ENCODE measurements at regions not wholly inside any gene's neighbourhood (a gene's known extent, or its start where the extent isn't known, plus 50 kb on each side); places are given as distances from the start of the nearest gene placed in this dataset.

DNA sequence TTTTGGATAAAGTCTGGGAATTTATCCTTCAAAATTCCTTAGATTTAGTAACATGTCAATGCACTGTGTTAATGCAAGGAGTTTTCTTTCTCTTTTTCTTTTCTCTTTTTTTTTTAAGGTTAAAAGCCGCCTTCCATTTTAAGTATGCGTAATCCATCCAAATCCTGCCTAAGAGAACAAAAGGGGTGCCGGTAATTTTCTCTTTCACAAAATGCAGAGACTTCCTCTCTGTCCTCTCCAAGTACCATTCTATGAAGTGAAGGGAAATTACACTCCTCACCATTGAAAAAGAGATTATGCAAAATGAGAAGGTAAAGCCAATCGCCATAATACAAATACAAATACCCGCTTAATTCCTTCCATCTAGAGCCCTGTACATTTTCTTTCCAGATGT is 273.8 kb downstream of the BLID start (continued):
- TF ChIP-seq YY1 (IDR thresholded peaks at IDR 0.05; ENCODE audit: extremely low read depth, insufficient replicate concordance, low read depth, low read length) (no peak), TCF7L2 (IDR thresholded peaks at IDR 0.05; ENCODE audit: borderline replicate concordance, extremely low read depth, insufficient read depth, insufficient read length) (no peak), POLR2AphosphoS5 (IDR thresholded peaks at IDR 0.05; ENCODE audit: low read depth, low read length) (no peak), CEBPB (IDR thresholded peaks at IDR 0.05; ENCODE audit: low read depth) (no peak)

GRCh38 chr11:121841487-121842191 is 274.4 kb downstream of the BLID start:
- no TSS peak for BruUV-seq (replicated peaks)
- Histone ChIP-seq H3K9me3 (ENCODE audit: control insufficient read depth in 1 of 2, insufficient read depth in 1 of 2, low read depth in 1 of 2, low read length in 2 of 2) (peaks cover 0 to 5% of the 10 kb centered on the region in 2 experiments; a peak in 1 of 4 replicates), H3K36me3 (ENCODE audit: control insufficient read depth in 1 of 2, insufficient read depth in 2 of 2, low read length in 2 of 2) (no peaks in the 10 kb centered on the region), H3K4me2 (ENCODE audit: low read length) (no peak overlapping the region), H3K4me1 (ENCODE audit: control insufficient read depth in 1 of 2, insufficient read depth in 2 of 2, low read length in 2 of 2) (no peaks in the 10 kb centered on the region), H3K27ac (ENCODE audit: low read depth, low read length) (no peak overlapping the region), H3K27me3 (ENCODE audit: insufficient read depth, low read length) (no peaks in the 10 kb centered on the region), H3K9ac (ENCODE audit: low read length) (no peak overlapping the region), H3K4me3 (replicated peaks in 1 of 2; ENCODE audit: low read depth in 1 of 2, low read length in 2 of 2) (no peak overlapping the region), H3K79me2 (ENCODE audit: insufficient read depth, low read length) (no peaks in the 10 kb centered on the region), H2AFZ (ENCODE audit: low read depth, low read length, poor library complexity, severe bottlenecking) (no peak overlapping the region), H4K20me1 (ENCODE audit: insufficient read depth) (no peaks in the 10 kb centered on the region), H3K9me2 (ENCODE audit: insufficient read depth) (no peaks in the 10 kb centered on the region)
- ATAC-seq (no peak), DNase-seq (ENCODE audit: low read depth, low spot score) (no peak)
- TF ChIP-seq POLR2A (IDR thresholded peaks at IDR 0.05; ENCODE audit: borderline replicate concordance, extremely low read depth, insufficient read depth, insufficient read length) (no peak), EGR1 (IDR thresholded peaks at IDR 0.05; ENCODE audit: low read depth) (no peak), CBX3 (IDR thresholded peaks at IDR 0.05; ENCODE audit: low read depth) (no peak), SRF (IDR thresholded peaks at IDR 0.05; ENCODE audit: low read depth) (no peak), EZH2 (IDR thresholded peaks at IDR 0.05) (no peak), FOSL1 (IDR thresholded peaks at IDR 0.05; ENCODE audit: low read depth) (no peak), SP1 (IDR thresholded peaks at IDR 0.05; ENCODE audit: low read depth) (no peak), ELF1 (IDR thresholded peaks at IDR 0.05; ENCODE audit: borderline replicate concordance, low read depth) (no peak), ATF3 (IDR thresholded peaks at IDR 0.05) (no peak), EZH2phosphoT487 (IDR thresholded peaks at IDR 0.05; ENCODE audit: borderline replicate concordance) (no peak), POLR2AphosphoS5 (IDR thresholded peaks at IDR 0.05; ENCODE audit: low read depth, low read length) (no peak), ZFX (IDR thresholded peaks at IDR 0.05) (no peak), REST (IDR thresholded peaks at IDR 0.05; ENCODE audit: low read depth) (no peak), ZNF274 (IDR thresholded peaks at IDR 0.05; ENCODE audit: low read depth, low read length) (no peak), TCF7L2 (IDR thresholded peaks at IDR 0.05; ENCODE audit: borderline replicate concordance, extremely low read depth, insufficient read depth, insufficient read length) (no peak), SIN3A (IDR thresholded peaks at IDR 0.05; ENCODE audit: low read depth) (no peak)
- TF ChIP-seq, protein P1, sequence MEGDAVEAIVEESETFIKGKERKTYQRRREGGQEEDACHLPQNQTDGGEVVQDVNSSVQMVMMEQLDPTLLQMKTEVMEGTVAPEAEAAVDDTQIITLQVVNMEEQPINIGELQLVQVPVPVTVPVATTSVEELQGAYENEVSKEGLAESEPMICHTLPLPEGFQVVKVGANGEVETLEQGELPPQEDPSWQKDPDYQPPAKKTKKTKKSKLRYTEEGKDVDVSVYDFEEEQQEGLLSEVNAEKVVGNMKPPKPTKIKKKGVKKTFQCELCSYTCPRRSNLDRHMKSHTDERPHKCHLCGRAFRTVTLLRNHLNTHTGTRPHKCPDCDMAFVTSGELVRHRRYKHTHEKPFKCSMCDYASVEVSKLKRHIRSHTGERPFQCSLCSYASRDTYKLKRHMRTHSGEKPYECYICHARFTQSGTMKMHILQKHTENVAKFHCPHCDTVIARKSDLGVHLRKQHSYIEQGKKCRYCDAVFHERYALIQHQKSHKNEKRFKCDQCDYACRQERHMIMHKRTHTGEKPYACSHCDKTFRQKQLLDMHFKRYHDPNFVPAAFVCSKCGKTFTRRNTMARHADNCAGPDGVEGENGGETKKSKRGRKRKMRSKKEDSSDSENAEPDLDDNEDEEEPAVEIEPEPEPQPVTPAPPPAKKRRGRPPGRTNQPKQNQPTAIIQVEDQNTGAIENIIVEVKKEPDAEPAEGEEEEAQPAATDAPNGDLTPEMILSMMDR (IDR thresholded peaks at IDR 0.05 in 2 of 3, conservative IDR thresholded peaks at IDR 0.05 in 1 of 3; ENCODE audit: borderline replicate concordance in 1 of 3, insufficient read depth in 1 of 3, low read depth in 2 of 3, low read length in 2 of 3) = no peak
- TF ChIP-seq, protein P2, sequence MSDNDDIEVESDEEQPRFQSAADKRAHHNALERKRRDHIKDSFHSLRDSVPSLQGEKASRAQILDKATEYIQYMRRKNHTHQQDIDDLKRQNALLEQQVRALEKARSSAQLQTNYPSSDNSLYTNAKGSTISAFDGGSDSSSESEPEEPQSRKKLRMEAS (IDR thresholded peaks at IDR 0.05) = no peak
- intact Hi-C loops (cut with micrococcal nuclease) = no loop called here
- POLR2A ChIA-PET = no interaction called here
- CTCF ChIA-PET = no interaction called here
- RAD21 ChIA-PET (ENCODE audit: low non-redundant PET in 1 of 2, low total read pairs in 2 of 2, uncharacterized antibody in 2 of 2, unreplicated experiment in 2 of 2) = no interaction called here

All from HCT116 (cell line).